HG02943 (cell line): ENCODE measurements at regions not wholly inside any gene's neighbourhood (a gene's known extent, or its start where the extent isn't known, plus 50 kb on each side); places are given as distances from the start of the nearest gene placed in this dataset.
"Not testable (repeated sequence)": the region's sequence is repeated elsewhere in the genome, so short reads cannot be mapped to it uniquely, and the experiment has no call there.

Experiments
- ATAC-seq: cut with Tn5 transposase; IDR thresholded peaks from one replicate; pipeline ENCODE4 v1.9.1; 2021; ENCODE audit warnings: mild to moderate bottlenecking, low read depth, moderate library complexity; ENCODE audit not compliant: unreplicated experiment

DNA sequence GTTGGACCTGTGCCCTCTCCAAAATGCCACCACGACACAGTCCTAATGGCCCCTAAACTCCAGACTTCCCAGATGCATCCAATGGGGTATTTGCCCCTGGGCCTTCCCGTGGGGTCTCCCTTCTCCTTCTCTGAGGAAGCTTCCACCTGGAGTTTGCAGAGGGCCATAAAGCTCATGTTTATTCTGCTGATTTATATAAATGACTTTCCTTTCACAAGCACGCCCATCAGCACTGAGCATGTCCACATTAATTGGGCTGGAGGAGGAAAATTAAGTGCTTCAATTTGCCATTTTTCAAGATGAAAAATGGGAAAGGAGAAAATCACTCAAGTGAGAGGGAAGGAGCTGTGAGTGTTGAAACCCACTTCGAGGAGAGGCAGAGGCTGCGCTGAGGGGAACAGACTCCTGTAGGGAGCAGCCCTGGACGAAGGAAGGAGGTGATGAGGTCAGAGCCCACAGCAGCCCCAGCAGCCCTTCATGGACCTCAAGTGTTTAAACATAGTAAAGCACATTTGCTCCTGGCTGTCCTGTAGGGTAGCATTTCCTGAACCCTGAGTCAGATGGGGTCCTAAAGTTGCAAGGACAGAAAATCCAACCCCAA is 434.9 kb upstream of the SULF2 start:
- ATAC-seq: no peak

DNA sequence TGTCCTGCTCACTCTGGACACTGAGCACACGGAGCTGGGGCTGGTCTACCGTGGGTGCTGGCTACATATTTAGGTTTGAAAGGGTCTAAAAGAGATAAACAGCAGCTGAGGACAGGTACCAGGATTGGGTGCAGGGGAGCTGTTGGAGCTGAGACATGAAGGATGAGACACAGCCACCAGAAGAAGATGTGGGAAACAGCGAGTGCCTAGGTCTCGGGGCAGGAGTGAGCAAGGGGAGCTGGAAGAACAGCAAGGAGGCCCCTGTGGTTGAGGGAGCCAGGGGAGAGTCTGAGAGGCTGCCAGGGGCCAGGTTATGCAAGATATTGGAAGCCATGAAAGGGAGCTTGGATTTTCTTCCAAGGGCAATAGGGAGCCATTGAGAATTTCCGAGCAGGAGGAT is 434.0 kb upstream of the SULF2 start:
- no peak for ATAC-seq

DNA sequence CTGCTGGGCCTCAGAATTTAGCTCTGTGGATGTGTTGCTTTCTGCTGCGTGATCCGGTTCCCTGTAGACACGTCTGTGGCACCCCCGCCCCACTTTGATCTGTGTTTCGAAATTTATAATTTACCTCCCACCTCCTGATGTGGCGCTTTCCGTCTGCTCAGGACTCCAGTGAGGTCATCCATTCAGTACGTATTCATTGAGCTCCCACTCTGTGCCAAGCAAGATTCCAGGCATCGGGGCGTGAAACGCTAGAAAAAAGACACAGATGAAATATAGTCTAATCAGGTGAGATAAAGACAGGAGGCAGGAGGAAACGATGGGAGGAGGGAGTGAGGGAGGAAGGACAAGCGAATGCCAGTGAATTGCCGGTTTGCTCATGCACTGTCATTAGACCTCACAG is 431.9 kb upstream of the SULF2 start:
- ATAC-seq: no peak

DNA sequence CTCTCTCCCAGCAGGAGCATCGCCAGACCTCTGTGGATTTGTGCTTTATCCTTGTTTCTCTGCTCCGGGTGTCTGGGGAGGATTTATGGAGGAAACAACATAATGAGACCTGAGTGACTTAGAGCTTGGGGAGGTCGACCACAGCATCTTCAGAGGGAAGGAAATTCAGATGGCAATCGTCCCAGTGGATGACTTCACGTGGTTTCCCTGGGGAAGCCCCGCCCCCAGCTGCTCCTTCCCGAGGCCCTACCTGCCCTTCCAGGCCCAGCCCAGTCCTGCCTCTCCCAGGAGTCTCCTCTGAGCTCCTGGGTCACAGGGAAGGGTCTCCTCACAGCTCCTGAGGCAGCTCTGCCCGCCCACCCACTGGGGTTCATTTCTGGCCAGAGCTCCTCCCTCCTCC is 430.3 kb upstream of the SULF2 start:
- ATAC-seq: no peak

DNA sequence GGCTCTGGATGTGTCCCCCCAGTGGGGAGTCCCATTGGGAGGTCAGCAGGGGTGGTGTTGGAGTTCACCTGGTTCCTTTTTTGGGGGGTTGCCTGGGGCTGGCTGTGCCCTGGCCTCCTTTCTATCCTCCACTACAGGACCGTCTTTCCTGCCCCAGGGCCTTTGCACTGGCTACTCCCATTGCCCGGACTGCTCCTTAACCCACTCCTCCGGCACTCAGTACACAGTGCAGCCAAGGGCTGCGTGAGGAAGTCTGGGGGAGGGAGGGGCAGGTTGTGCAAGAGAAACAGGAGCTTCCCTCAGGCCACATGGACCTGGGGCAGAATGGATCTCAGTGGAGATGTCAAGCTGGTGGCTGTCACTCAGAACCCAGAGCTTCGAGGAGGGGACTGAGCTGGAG is 429.3 kb upstream of the SULF2 start:
- ATAC-seq: no peak

DNA sequence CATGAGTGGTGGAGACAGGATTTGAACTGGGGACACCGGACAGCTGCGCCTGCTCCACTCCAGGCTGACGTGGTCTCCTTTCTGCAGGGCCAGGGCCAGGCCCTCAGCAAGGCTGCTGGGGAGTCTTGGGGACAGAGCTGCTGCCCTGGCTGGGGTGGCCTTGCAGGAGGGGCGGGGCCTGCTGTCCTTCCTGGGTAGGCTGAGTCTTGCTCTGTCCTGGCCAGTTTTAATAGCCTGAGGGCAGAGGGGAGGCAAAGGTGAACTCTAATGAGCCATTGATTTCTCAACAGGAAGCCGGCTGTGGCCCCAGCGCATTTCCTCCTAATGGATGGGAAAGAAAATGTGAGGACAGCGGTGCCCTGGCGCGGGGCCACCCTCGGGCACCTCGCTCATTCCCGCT is 428.4 kb upstream of the SULF2 start:
- ATAC-seq: not testable (repeated sequence)

DNA sequence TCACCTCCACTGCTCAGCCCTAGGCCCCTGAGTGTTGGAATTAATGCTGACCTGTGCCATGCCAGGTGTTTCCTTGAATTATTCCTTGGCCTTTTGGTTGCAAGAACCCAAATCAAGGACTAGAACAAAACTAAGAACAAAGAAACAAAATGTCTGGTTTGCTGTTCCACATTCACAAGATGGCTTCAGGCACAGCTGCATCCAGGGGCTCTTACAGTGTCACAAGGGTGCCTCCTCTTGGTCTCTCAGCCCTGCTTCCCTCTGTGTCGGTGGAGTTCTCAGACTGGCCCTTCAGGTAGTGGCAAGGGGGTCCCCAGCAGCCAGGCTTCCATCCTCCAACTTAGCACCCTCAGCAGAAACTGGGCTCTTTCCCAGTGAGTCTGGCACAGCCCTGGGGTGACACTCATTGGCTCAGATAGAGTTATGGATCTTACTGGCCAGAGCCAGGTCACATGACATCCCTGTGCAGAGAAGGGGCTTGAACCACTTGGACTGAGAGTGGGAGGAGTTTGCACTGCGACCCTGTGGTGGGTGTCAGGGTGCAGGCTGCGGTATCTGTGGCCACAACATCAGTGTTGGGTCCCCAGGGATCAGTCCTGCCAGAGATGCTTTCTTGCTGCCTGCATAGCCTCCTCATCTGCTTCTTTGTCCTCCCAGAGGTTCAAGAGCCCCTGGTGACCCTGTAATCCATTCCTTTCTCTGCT is 427.7 kb upstream of the SULF2 start:
- no peak for ATAC-seq

DNA sequence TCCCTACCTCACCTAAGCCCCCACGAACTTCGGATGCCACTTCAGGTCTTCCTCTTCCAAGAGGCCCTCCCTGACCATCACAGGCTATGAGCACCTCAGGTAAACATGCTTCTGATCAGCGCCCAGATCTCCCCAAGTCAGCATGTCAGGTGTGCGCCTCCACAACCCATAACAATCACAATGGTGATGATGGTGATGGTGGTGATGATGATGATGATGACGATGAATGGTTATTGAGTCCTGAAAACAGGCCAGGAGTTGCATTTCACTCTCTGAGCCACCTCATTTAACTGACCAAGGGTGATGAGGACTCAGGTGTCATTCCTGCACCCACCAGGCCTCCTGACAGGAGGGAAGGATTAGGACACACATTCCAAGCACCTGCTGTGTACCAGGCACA is 426.6 kb upstream of the SULF2 start:
- ATAC-seq: no peak

DNA sequence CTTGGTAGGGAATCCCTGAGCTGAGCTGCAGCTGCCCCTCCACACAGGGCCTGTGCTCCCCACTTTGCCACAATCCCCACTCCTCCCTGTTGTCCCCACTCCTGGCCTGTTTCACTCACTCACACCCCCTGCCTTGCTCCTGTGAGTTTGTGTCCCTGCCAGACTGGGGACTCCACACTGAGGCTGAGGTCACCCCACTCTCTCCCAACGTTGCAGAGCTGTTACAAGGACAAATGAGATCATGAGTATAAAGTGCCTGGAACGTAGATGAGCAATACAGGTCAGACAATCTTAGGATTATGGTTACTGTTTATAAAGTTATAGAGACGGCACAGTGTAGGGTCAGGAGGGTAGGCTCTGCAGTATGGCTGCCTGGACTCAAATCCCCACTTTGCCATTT is 426.0 kb upstream of the SULF2 start:
- no peak for ATAC-seq

DNA sequence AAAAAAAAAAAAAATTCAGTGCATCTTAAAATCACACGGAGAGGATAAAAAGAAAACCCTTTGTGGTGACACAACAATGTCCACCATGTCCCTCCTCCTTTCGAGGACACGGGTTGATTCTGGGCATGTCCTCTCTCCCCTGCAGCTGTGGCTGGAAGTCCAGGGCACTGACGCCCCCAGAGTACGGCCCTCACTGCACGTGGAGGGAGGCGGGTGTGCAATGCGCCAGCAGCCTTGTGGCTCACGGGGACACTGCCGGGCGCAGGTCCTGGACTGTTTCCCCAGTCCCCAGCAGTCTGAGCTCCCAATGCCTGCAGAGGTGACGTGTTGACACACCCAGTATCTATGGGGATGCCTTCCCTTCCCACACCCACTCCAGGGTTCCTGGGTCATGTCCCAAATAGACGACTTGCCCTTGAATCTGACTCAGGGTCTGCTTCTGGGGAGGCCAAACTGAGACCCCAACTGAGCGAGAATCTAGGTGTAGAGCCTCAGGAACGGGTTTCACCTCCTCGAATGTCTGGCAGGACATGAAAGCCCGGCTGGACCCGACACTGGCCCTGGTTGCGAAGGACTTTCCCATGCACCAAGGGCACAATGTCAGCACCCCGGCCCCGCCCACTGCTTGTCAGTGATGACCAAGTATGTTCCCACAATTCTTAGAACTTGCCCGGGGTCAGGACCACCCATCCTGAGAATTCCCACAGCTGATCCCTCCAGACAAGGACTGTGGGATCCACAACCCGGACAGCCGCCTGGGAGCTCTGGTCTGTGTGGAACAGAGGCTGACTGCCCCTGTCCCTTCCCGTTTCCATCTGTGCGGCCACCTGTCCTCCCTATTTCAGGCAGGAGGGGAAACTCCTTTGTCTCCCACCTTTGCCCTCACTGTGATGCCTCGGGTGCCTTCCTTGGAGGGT is 425.1 kb upstream of the SULF2 start:
- ATAC-seq: no peak

DNA sequence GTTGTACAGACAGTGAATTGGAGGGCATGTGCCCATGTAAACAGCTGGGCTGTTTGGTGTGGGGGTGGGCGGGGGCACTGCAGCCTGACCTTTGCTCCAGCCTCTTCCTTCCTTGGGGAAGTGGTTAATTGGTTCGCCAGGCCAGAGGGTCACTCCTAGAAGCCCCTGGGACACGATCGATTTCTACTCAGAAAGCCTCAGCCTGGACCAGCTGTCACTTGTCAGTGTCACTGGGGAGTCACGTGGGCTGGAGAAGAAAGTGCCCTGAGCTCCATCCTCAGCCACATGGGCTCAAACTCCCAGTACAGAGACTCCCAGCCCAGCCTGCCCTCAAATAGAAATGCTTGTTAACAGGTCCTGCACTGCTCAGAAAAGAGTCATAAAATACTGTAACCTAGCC is 423.8 kb upstream of the SULF2 start:
- no peak for ATAC-seq

DNA sequence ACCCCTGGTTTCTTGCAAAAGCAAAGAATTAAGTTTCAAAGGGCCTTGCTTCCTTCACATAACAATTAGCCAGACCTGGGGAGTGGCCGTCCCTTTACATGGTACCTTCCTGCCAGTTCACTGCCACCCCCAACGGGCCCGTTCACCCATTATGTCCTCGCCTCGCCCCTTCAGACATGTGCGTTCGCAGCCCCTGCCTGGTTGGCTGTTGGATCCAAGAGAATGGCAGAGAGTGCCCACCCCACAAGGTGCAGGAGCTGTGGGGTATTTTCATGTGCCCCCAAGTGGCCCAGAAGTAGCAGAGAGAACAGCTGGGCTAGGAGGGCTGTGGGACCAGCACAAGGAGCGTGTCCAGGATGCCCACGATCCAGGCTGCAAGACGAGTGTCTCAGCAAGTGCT is 422.9 kb upstream of the SULF2 start:
- ATAC-seq: no peak

DNA sequence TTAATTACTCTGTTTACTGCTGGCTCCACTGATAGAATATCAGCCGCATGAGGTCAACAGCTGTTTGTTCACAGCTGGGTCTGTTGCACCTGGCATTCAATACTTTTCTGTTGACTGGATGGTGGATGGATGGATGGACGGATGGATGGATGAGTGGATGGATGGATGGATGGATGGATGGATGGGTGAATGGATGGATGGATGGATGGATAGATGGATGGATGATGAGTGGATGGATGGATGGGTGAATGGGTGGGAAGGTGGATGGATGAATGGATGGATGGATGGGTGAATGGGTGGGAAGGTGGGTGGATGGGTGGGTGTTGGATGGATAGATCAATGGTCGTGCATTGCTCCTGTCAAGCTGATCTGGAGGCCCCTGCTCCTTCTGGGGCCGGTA is 422.2 kb upstream of the SULF2 start:
- ATAC-seq: no peak

DNA sequence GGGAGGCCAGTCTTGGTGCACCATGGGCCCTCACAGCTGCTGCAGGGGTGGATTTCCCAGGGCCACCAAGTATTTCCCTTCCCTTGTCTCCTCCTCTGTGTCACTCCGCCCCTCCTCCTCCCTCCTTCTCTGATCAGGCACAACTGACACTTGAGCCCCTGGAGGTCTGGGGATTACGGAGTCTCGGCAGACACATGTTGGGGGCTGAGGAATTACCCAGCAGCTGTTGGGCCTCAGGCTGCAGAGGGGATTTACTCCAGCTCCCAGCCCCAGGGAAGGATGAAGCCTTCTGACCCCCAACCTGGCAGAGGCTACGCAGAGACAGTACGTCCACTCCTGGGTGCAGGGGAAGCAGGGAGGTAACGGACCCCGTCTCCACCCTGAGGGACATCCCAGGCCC is 420.5 kb upstream of the SULF2 start:
- ATAC-seq: no peak

DNA sequence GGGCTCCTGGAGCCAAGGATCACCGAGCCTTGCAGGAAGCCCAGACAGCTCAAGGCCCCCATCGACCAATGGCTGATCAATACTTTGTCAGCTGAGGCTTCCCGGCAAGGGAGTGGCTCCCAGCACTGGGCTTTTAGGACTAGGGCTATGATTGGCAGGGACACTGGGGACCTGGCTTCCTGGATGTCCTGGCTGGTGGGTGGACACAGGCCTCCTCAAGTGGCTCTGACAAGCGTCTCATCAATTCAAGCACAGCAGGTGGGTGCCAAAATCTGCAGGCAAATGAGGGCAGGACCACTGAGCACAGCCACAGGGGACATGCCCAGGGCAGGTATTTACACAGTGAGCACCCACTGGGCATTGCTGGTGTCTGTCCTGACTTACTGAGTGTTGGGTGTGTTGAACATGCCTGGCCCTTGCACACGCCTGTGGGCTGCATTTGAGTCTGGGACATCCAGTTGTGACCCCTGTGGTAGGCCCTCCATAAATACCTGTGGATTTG is 420.1 kb upstream of the SULF2 start:
- no peak for ATAC-seq

DNA sequence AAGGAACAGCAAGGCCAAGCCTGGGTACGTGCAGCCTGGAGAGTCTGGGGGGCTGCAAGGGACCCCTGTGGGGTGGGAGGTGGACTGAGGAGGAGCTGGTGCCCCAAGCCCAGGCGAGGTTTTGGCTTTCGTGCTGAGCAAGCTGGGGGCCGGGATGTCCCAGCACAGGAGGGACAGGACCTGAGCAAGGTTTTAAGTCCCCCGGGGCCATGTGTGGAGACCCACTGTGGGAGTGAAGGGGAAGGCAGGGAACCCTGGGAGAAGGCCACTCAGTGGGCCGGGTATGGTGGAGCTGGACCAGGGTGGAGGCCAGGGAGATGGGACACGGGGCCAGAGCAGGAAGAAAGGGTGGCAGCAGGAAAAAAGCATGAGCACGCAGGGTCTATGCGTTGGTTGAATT is 419.2 kb upstream of the SULF2 start:
- no peak for ATAC-seq

DNA sequence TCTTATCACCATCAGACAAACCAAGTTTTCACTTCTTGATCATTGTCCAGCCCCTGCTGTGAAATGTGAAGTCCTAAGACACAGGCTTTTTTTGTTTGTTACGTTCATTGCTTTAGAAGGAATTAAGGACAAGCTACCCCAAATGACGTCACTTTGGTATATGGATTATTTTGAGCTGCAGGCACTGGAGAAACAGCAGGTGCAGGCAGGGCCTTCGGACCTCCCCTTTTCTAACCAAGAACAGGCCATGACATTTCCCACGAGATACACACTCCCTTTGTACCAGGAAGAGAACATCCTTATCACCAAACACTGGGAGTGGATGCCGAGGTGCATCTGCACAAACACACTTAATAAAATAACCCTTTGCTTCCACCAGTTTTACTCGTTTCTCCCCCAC is 418.0 kb upstream of the SULF2 start:
- ATAC-seq: no peak

DNA sequence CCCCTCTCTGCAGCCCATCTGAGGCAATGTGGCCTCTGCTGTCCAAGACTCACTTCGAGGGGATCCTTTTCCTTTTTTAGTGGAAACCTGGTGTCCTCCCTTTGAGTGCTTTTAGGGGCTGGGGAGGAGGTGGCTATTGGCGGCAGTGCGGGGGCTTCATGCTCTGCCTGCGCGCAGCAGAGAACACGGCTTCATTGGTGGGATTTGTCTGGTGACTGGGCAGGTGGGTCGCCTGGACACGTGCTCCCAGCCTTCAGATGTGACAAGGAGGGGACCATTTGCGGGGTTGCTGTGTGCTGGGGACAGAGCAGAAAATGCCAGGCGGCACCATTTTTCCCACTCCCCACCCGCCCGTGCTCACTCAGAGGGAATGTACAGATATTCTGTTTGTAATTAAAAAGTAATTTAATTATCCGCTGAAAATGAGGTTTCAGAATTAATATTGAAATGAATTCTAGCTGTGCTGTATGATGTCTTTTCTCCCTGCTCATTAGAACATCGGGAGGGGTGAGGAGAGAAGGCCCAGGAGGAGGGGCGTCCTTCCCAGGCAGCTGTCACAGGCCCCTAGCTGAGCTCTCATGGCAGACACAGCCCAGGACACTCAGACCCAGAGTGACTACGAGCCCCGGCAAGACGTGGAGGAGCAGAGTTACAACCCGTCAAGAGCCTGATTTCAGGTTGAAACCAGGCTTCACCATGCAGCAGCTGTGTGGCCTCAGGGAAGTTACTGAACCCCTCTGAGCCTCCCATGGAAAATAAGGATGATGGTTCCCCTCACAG is 417.2 kb upstream of the SULF2 start:
- no peak for ATAC-seq

DNA sequence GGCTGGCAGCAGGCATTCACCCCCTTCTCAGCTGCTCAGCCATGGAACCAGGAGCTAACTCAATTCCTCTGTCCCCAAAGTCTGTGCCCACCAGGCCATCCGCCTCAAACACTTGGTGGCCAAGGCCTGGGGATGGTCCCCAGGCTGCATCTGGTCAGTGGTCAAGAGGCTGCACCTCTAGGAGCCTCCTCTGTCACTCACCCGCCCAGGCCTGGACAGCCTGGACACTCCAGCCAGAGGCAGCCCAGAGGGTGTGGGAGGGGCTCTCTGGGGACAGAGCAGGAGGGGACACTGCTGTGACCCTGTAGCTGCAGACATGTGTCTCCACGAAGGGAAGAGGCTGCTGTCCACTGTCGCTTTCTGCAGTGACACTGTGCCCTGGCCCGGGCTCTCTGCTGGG is 416.6 kb upstream of the SULF2 start:
- no peak for ATAC-seq

DNA sequence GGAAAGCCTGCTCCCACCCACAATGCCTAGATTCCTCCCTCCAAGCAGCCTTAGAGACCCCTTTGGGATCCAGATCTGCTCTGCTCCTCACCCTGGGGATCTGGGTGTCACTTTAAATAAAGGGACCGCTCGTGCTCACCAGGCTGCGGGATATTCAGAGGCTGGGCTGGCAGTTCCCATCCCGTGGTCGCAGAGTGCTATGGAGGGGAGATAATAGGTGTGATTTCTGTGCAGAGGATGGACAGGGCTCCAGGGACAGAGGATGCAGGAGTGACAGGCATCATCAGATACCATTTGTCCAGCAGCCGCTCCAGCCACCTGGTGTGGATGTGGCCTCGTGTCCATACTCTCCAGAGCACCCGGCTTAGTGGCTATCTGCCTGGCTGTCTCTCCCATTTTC is 415.9 kb upstream of the SULF2 start:
- ATAC-seq: no peak
